NB4 (cell line): ENCODE measurements at regions not wholly inside any gene's neighbourhood (a gene's known extent, or its start where the extent isn't known, plus 50 kb on each side); places are given as distances from the start of the nearest gene placed in this dataset.

ENCODE experiments used
- DNase-seq: peaks from one replicate; pipeline ENCODE4 v3.0.0; 2010; ENCODE audit warnings: low read depth
- H3K4me3 ChIP-seq: one replicate; pipeline ENCODE4 v1.5.1; 2011; ENCODE audit warnings: mild to moderate bottlenecking, low read depth, low read length, moderate library complexity
- MYC ChIP-seq: IDR thresholded peaks from 2 replicates; pipeline ENCODE4 v1.6.1; 2011; ENCODE audit warnings: low read depth, low read length
- POLR2A ChIP-seq: IDR thresholded peaks from 2 replicates; pipeline ENCODE4 v1.6.1; 2011; ENCODE audit warnings: mild to moderate bottlenecking; ENCODE audit not compliant: insufficient read length; ENCODE audit errors: extremely low read depth
- TF ChIP-seq, protein P1 (sequence below): IDR thresholded peaks from 2 replicates; pipeline ENCODE4 v1.6.1; 2011; ENCODE audit warnings: low read depth, low read length
- TF ChIP-seq, protein P2 (sequence below): IDR thresholded peaks from one replicate; pipeline ENCODE4 v1.5.1; 2012; ENCODE audit warnings: low read depth, low read length

DNA sequence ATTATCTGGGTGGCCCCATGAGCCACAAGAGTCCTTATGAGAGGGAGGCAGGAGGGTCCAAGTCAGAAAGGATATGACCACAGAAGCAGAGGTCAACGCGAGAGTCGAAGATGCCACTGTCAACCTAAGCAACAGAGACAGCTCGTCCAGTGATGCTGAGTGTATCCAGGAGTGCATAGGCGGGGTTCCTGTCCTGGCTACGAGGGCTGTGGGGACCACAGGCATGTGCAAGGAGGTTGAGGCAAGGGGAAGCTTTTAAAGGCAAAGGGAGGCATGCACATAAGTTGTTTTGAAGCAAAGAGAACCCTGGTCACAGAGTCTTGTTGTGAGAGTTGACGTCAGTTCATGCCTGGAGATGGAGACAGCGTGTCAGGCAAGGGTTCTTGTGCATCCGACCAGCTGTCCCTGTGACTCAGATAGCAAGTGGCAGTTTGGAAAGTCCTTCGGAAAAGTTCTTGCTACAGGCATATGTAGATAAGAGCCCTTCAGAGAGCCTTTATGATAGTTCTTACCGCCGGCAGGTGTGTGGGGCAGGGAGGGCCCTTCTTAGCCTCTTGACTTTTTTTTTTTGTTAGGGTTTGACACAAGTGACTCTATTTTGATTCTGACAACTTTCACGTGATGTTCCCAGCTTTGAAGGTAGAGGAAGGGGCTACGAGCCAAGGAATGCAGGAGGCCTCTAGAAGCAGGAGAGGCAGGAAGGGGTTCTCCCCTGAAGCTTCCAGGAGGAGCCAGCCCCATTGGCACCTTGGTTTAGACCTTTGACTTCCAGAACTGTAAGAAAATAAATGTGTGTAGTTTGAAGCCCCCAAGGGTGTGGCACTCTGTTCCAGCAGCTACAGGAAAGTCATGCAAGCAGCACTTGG lies 66.0 kb upstream of the FCN1 start:
- TF ChIP-seq MYC = no peak
- no peak for TF ChIP-seq POLR2A
- TF ChIP-seq, protein P1, sequence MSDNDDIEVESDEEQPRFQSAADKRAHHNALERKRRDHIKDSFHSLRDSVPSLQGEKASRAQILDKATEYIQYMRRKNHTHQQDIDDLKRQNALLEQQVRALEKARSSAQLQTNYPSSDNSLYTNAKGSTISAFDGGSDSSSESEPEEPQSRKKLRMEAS = no peak
- TF ChIP-seq, protein P2, sequence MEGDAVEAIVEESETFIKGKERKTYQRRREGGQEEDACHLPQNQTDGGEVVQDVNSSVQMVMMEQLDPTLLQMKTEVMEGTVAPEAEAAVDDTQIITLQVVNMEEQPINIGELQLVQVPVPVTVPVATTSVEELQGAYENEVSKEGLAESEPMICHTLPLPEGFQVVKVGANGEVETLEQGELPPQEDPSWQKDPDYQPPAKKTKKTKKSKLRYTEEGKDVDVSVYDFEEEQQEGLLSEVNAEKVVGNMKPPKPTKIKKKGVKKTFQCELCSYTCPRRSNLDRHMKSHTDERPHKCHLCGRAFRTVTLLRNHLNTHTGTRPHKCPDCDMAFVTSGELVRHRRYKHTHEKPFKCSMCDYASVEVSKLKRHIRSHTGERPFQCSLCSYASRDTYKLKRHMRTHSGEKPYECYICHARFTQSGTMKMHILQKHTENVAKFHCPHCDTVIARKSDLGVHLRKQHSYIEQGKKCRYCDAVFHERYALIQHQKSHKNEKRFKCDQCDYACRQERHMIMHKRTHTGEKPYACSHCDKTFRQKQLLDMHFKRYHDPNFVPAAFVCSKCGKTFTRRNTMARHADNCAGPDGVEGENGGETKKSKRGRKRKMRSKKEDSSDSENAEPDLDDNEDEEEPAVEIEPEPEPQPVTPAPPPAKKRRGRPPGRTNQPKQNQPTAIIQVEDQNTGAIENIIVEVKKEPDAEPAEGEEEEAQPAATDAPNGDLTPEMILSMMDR = no peak
- H3K4me3 ChIP-seq = no peak overlapping the region
- DNase-seq = no peak

DNA sequence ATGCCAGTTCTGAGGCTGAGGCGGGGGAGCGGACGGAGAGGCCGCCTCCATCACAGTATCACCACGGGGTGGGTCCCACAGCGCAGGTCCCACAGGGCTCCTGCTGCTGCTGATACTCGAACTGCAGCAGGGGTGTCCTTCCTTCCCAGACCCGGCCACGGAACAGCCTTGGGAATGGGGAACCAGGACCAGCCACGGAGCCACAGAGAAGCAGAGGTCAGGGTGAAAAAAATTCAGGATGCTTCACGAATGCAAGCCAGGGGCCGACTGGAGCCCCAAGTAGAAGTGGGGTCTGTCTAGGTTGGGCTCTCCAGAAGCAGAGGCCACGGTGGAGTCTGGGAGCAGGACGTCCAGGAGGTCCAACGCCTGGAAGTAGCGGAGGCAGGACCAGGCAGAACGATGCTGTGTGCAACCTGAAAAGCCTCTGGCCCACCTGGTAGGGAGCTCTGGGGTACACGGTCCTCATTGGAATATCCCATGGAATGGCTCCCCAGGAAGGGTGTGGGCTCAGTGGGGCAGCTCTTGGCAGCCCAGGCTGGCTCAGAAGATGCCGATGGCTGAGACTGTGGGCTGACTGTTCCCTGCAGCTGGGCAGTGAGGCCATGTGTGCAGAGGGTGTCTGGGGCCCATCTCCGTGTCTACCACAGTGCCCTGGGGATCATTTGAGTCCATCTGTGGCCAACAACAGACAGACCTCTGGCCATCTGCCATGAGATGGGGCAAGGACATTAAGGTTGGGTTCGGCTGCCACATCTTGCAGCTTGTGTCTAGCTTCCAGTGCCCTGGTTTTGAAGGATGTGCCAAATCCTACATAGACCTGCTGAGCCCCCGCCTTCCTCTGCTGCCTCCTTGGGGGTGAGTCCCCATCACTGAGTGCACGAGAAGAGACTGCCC lies 66.9 kb upstream of the FCN1 start:
- no peak for DNase-seq
- TF ChIP-seq, protein P2 = no peak
- TF ChIP-seq, protein P1 = no peak
- TF ChIP-seq POLR2A (no peak), MYC (no peak)
- no peak overlapping the region for H3K4me3 ChIP-seq

DNA sequence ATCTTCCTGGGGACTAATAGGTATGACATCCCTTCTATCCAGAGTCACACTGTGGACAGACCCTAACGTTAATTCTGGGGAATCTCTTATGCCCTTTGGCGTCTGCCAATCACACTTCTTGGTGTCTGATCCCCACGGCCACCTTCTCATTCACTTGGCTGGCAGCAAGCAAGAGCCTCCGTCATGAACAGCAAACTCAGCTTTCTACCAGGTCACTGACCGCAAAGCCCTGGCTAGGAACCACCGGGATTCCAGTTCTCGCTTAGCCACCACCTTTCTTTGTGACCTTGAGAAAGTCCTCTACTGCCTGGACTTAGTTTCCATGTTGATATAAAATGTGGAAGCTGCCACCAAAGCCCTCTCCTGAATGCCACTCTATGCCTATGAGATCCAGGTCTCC lies 67.7 kb upstream of the FCN1 start:
- TF ChIP-seq, protein P1 = no peak
- TF ChIP-seq, protein P2 = no peak
- TF ChIP-seq POLR2A (no peak), MYC (no peak)
- H3K4me3 ChIP-seq = no peak overlapping the region
- no peak for DNase-seq

DNA sequence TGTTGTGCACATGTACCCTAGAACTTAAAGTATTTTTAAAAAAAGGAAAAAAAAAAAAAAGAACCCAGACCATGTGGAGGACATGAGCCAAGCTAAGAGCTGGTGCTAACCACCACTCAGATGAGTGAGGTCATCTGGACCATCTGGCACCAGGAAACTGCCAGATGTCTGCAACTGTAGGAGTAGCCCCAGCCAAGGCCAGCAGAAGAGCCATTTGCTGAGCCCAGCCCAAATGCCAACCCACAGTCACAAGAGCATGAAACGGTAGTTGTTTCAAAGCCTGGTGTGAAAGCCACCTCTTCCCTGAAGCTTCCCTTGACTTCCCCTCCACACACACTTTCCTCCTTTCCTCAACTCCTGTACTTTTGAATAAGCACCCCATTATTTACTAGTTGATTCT lies 69.2 kb upstream of the FCN1 start:
- TF ChIP-seq POLR2A = no peak
- TF ChIP-seq, protein P1 = no peak
- H3K4me3 ChIP-seq = no peak overlapping the region
- DNase-seq = no peak

DNA sequence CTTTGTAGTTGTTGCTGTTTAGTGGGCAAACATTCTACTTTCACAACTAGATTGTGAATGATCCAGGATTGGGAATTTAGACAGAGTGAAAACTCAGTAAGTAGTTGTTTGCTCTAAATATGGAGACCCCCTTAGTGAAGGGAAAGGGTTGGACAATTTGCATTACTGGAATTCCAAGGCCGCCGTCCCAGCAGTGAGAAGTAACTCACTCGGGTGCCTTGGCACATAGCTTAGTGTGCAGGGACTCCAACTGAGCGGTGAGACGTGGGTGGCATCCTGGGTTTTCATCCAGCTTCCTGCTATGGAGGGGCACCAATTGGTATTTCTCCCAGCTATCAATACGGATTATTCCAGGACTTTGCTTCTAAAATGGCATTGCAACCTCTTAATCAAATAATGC lies 69.7 kb upstream of the FCN1 start:
- TF ChIP-seq, protein P1 = no peak
- TF ChIP-seq POLR2A = no peak
- no peak for TF ChIP-seq MYC
- TF ChIP-seq, protein P2 = no peak
- H3K4me3 ChIP-seq = no peak overlapping the region
- DNase-seq = no peak
